GM20000 (cell line): ENCODE measurements at regions not wholly inside any gene's neighbourhood (a gene's known extent, or its start where the extent isn't known, plus 50 kb on each side); places are given as distances from the start of the nearest gene placed in this dataset.

Source experiments
- DNase-seq: peaks from one replicate; pipeline ENCODE4 v3.0.0; 2012; ENCODE audit warnings: low spot score
- TF ChIP-seq, protein P1 (sequence below): IDR thresholded peaks from 2 replicates; pipeline ENCODE4 v1.5.1; 2012; ENCODE audit warnings: mild to moderate bottlenecking, control low read depth; ENCODE audit errors: extremely low read depth, missing control alignments

DNA sequence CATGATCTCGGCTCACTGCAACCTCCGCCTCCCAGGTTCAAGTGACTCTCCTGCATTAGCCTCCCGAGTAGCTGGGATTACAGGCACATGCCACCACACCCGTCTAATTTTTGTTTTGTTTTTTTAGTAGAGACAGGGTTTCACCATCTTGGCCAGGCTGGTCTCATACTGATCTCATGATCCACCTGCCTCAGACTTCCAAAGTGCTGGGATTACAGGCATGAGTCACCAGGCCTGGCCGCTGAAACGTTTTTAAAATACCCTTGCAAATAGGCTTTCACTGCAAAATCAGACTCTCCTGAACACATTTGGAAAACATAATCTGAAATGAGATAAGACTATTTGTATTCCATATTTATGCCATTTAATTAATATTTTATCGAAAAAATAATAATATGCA lies 826.1 kb upstream of the CNTN5 start:
- no peak for DNase-seq
- TF ChIP-seq, protein P1, sequence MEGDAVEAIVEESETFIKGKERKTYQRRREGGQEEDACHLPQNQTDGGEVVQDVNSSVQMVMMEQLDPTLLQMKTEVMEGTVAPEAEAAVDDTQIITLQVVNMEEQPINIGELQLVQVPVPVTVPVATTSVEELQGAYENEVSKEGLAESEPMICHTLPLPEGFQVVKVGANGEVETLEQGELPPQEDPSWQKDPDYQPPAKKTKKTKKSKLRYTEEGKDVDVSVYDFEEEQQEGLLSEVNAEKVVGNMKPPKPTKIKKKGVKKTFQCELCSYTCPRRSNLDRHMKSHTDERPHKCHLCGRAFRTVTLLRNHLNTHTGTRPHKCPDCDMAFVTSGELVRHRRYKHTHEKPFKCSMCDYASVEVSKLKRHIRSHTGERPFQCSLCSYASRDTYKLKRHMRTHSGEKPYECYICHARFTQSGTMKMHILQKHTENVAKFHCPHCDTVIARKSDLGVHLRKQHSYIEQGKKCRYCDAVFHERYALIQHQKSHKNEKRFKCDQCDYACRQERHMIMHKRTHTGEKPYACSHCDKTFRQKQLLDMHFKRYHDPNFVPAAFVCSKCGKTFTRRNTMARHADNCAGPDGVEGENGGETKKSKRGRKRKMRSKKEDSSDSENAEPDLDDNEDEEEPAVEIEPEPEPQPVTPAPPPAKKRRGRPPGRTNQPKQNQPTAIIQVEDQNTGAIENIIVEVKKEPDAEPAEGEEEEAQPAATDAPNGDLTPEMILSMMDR: no peak

GRCh38 chr11:98195300-98195699 lies 825.4 kb upstream of the CNTN5 start:
- TF ChIP-seq, protein P1: no peak
- DNase-seq: no peak

GRCh38 chr11:98207086-98207485 lies 813.7 kb upstream of the CNTN5 start:
- TF ChIP-seq, protein P1: no peak
- DNase-seq: no peak

GRCh38 chr11:98227278-98227677 lies 793.5 kb upstream of the CNTN5 start:
- no peak for DNase-seq
- TF ChIP-seq, protein P1: no peak

- TF ChIP-seq, protein P1: no peak
- DNase-seq: no peak
Measured at GRCh38 chr11:98230678-98231077, 790.1 kb upstream of the CNTN5 start.

- TF ChIP-seq, protein P1: no peak
- DNase-seq: no peak
Measured at GRCh38 chr11:98234698-98235097, 786.1 kb upstream of the CNTN5 start.

GRCh38 chr11:98243897-98244296 lies 776.9 kb upstream of the CNTN5 start:
- DNase-seq: no peak
- TF ChIP-seq, protein P1: no peak
